ENCODE measurements at regions not wholly inside any gene's neighbourhood (a gene's known extent, or its start where the extent isn't known, plus 50 kb on each side); places are given as distances from the start of the nearest gene placed in this dataset.

- CTCF ChIA-PET: no interaction called here
- H3K36me3 Mint-ChIP-seq: peaks cover 75% of the 10 kb centered on the region
Measured at GRCh38 chr14:95466506-95466905, 49.9 kb downstream of the SYNE3 start.

GRCh38 chr14:95465936-95466335 lies 50.5 kb downstream of the SYNE3 start:
- peaks cover 75% of the 10 kb centered on the region for H3K36me3 Mint-ChIP-seq
- no peaks in the 10 kb centered on the region for H3K27me3 Mint-ChIP-seq
- H3K9me3 Mint-ChIP-seq: no peaks in the 10 kb centered on the region
- H3K4me3 Mint-ChIP-seq: no peak overlapping the region
- DNase-seq: no peak
- CTCF ChIA-PET: no interaction called here
- H3K27ac Mint-ChIP-seq: no peak overlapping the region
- peaks cover 59% of the 10 kb centered on the region for H3K4me1 Mint-ChIP-seq

More at GRCh38 chr14:95466506-95466905, 49.9 kb downstream of the SYNE3 start:
- H3K4me1 Mint-ChIP-seq: peaks cover 58% of the 10 kb centered on the region
- H3K27ac Mint-ChIP-seq: no peak overlapping the region
- no peaks in the 10 kb centered on the region for H3K9me3 Mint-ChIP-seq
- H3K27me3 Mint-ChIP-seq: no peaks in the 10 kb centered on the region
- no peak for DNase-seq
- no peak overlapping the region for H3K4me3 Mint-ChIP-seq

GRCh38 chr14:95465358-95465757 lies 51.1 kb downstream of the SYNE3 start:
- Mint-ChIP-seq H3K27me3 (no peaks in the 10 kb centered on the region), H3K9me3 (no peaks in the 10 kb centered on the region), H3K27ac (peak overlapping the region; percentile 98), H3K4me1 (peaks cover 59% of the 10 kb centered on the region), H3K36me3 (peaks cover 75% of the 10 kb centered on the region), H3K4me3 (no peak overlapping the region)
- CTCF ChIA-PET: interaction anchor here (3.9 kb wide), 1 partner anchor 13 kb away, joined by 19 read pairs; no protein-coding TSS in a partner anchor
- no peak for DNase-seq

GRCh38 chr14:95464514-95464913 lies 51.9 kb downstream of the SYNE3 start:
- peaks cover 55% of the 10 kb centered on the region for H3K4me1 Mint-ChIP-seq
- CTCF ChIA-PET: interaction anchor here (2.1 to 3.9 kb wide), 2 partner anchors 12 to 21 kb away, joined by 8 to 19 read pairs; no protein-coding TSS in a partner anchor
- DNase-seq: peak; percentile 31
- H3K27me3 Mint-ChIP-seq: no peaks in the 10 kb centered on the region
- H3K4me3 Mint-ChIP-seq: peak overlapping the region; percentile 14
- H3K27ac Mint-ChIP-seq: peak overlapping the region; percentile 98
- H3K36me3 Mint-ChIP-seq: peaks cover 71% of the 10 kb centered on the region
- no peaks in the 10 kb centered on the region for H3K9me3 Mint-ChIP-seq

GRCh38 chr14:95464103-95464502 lies 52.3 kb downstream of the SYNE3 start:
- Mint-ChIP-seq H3K36me3 (peaks cover 75% of the 10 kb centered on the region), H3K9me3 (no peaks in the 10 kb centered on the region), H3K27me3 (no peaks in the 10 kb centered on the region), H3K4me1 (peaks cover 55% of the 10 kb centered on the region), H3K4me3 (peak overlapping the region; percentile 17), H3K27ac (peak overlapping the region; percentile 98)
- no peak for DNase-seq
- CTCF ChIA-PET: interaction anchor here (1.1 to 3.9 kb wide), 4 partner anchors 12 to 63 kb away, joined by 4 to 19 read pairs (median 7); no protein-coding TSS in a partner anchor

GRCh38 chr14:95463171-95463901 lies 53.1 kb downstream of the SYNE3 start:
- H3K27me3 Mint-ChIP-seq: no peaks in the 10 kb centered on the region
- H3K27ac Mint-ChIP-seq: peak overlapping the region; percentile 98
- H3K4me1 Mint-ChIP-seq: peaks cover 55% of the 10 kb centered on the region
- H3K36me3 Mint-ChIP-seq: peaks cover 77% of the 10 kb centered on the region
- CTCF ChIA-PET: interaction anchor here (1.1 to 3.9 kb wide), 6 partner anchors 11 to 70 kb away, joined by 4 to 19 read pairs (median 6); no protein-coding TSS in a partner anchor
- DNase-seq: peak; percentile 69
- peak overlapping the region; percentile 22 for H3K4me3 Mint-ChIP-seq
- H3K9me3 Mint-ChIP-seq: no peaks in the 10 kb centered on the region

GRCh38 chr14:95462491-95462890 lies 54.0 kb downstream of the SYNE3 start:
- H3K4me1 Mint-ChIP-seq: peaks cover 55% of the 10 kb centered on the region
- H3K36me3 Mint-ChIP-seq: peaks cover 78% of the 10 kb centered on the region
- CTCF ChIA-PET: interaction anchor here (0.9 to 3.9 kb wide), 8 partner anchors 10 to 71 kb away, joined by 3 to 19 read pairs (median 6); no protein-coding TSS in a partner anchor
- no peak overlapping the region for H3K4me3 Mint-ChIP-seq
- H3K27ac Mint-ChIP-seq: peak overlapping the region; percentile 98
- DNase-seq: no peak
- H3K9me3 Mint-ChIP-seq: no peaks in the 10 kb centered on the region
- H3K27me3 Mint-ChIP-seq: no peaks in the 10 kb centered on the region

- Mint-ChIP-seq H3K4me3 (no peak overlapping the region), H3K27ac (peak overlapping the region; percentile 98), H3K27me3 (no peaks in the 10 kb centered on the region), H3K9me3 (no peaks in the 10 kb centered on the region), H3K36me3 (peaks cover 67% of the 10 kb centered on the region), H3K4me1 (peaks cover 46% of the 10 kb centered on the region)
- DNase-seq: no peak
- CTCF ChIA-PET: no interaction called here
Measured at GRCh38 chr14:95460647-95461478, 55.6 kb downstream of the SYNE3 start.

- Mint-ChIP-seq H3K9me3 (no peaks in the 10 kb centered on the region), H3K27me3 (no peaks in the 10 kb centered on the region), H3K4me1 (peaks cover 26% of the 10 kb centered on the region), H3K27ac (no peak overlapping the region), H3K36me3 (peaks cover 60% of the 10 kb centered on the region), H3K4me3 (no peak overlapping the region)
- CTCF ChIA-PET: interaction anchor here (1.0 to 3.5 kb wide), 5 partner anchors 9 to 68 kb away, joined by 3 to 18 read pairs (median 3); no protein-coding TSS in a partner anchor
- no peak for DNase-seq
Measured at GRCh38 chr14:95458906-95459305, 57.5 kb downstream of the SYNE3 start.

- no peak overlapping the region for H3K27ac Mint-ChIP-seq
- H3K36me3 Mint-ChIP-seq: peaks cover 56% of the 10 kb centered on the region
- no peaks in the 10 kb centered on the region for H3K27me3 Mint-ChIP-seq
Measured at GRCh38 chr14:95458459-95458858, 58.0 kb downstream of the SYNE3 start.

GRCh38 chr14:95456281-95456680 lies 60.2 kb downstream of the SYNE3 start:
- Mint-ChIP-seq H3K27me3 (no peaks in the 10 kb centered on the region), H3K36me3 (peaks cover 44% of the 10 kb centered on the region)

More at GRCh38 chr14:95458459-95458858, 58.0 kb downstream of the SYNE3 start:
- H3K4me1 Mint-ChIP-seq: peaks cover 22% of the 10 kb centered on the region
- CTCF ChIA-PET: interaction anchor here (1.2 to 3.5 kb wide), 2 partner anchors 15 to 20 kb away, joined by 3 to 18 read pairs; no protein-coding TSS in a partner anchor
- H3K4me3 Mint-ChIP-seq: no peak overlapping the region
- DNase-seq: no peak
- no peaks in the 10 kb centered on the region for H3K9me3 Mint-ChIP-seq

GRCh38 chr14:95455246-95455645 lies 61.2 kb downstream of the SYNE3 start:
- H3K4me3 Mint-ChIP-seq: no peak overlapping the region
- H3K9me3 Mint-ChIP-seq: no peaks in the 10 kb centered on the region
- no peaks in the 10 kb centered on the region for H3K27me3 Mint-ChIP-seq
- no peak overlapping the region for H3K27ac Mint-ChIP-seq
- H3K4me1 Mint-ChIP-seq: no peaks in the 10 kb centered on the region
- H3K36me3 Mint-ChIP-seq: peaks cover 44% of the 10 kb centered on the region
- DNase-seq: no peak
- CTCF ChIA-PET: no interaction called here

More at GRCh38 chr14:95456281-95456680, 60.2 kb downstream of the SYNE3 start:
- DNase-seq: no peak
- Mint-ChIP-seq H3K4me1 (no peaks in the 10 kb centered on the region), H3K9me3 (no peaks in the 10 kb centered on the region), H3K27ac (no peak overlapping the region), H3K4me3 (no peak overlapping the region)
- CTCF ChIA-PET: no interaction called here

- CTCF ChIA-PET: interaction anchor here (1.1 to 3.9 kb wide), 5 partner anchors 9 to 74 kb away, joined by 3 to 19 read pairs (median 16); no protein-coding TSS in a partner anchor
- Mint-ChIP-seq H3K36me3 (peaks cover 44% of the 10 kb centered on the region), H3K4me1 (no peaks in the 10 kb centered on the region), H3K9me3 (no peaks in the 10 kb centered on the region), H3K27ac (peak overlapping the region; percentile 49), H3K4me3 (no peak overlapping the region), H3K27me3 (no peaks in the 10 kb centered on the region)
- no peak for DNase-seq
Measured at GRCh38 chr14:95453713-95453980, 62.8 kb downstream of the SYNE3 start.

All from activated naive CD4-positive, alpha-beta T cell treated with anti-CD3 and anti-CD28 coated beads, Interleukin-2, amount 10 ng/mL, durations not matched to agents 7 days and 5 days (primary cell).